ENCODE measurements at regions not wholly inside any gene's neighbourhood (a gene's known extent, or its start where the extent isn't known, plus 50 kb on each side); places are given as distances from the start of the nearest gene placed in this dataset.

DNA sequence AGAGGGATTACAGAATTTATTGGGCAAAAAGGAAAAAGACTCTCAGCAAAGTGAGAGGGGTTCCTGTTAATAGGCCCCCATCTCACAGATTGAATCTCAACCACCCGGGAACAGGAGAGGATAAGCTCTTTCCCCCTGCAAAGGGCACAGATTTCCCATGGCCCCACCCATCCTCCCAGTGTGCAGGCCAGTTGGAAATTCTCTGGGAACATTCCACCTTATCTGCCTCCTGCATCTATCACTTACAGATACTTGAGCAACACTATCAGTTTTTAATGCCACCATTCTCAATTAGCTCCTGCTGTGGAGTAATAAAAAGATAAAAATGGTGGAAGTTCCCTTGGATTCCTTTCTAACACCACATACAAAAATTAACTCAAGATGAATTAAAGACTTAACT, 350.0 kb upstream of the BCHE start:
- TF ChIP-seq CTCF (IDR thresholded peaks at IDR 0.05; ENCODE audit: poor library complexity, severe bottlenecking) (no peak), EZH2 (IDR thresholded peaks at IDR 0.05; ENCODE audit: borderline replicate concordance, insufficient read depth, low read length, poor library complexity, severe bottlenecking) (no peak), EP300 (conservative IDR thresholded peaks at IDR 0.05; ENCODE audit: poor library complexity, severe bottlenecking) (no peak)

Data from neural cell (in vitro differentiated cells).